NCI-H1436 treated with DMSO at 0.1 percent for 48 hours (cell line): ENCODE measurements at regions not wholly inside any gene's neighbourhood (a gene's known extent, or its start where the extent isn't known, plus 50 kb on each side); places are given as distances from the start of the nearest gene placed in this dataset.

Experiments
- DNase-seq: peaks from one replicate; lab custom pipeline; 2025; lab: John Stamatoyannopoulos, UW

DNA sequence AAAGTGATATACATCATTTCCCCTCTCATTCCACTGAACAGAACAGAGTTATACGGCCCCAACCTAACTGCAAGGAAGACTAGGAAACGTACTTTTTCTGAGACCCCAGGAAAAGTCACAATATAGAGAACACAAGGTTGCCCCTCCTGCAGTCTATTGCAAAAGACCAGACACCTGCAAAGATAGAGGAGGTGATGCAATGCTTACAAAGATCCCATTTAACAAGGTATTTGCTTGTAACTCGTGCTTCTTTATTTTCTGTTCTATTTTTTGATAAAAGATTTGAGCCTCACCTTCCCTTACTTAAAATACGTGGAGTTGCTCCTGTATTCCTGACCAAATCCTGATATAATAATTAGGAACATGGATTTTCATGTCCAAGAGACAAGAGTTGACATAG is 793.0 kb upstream of the ID2 start:
- DNase-seq, result no peak

DNA sequence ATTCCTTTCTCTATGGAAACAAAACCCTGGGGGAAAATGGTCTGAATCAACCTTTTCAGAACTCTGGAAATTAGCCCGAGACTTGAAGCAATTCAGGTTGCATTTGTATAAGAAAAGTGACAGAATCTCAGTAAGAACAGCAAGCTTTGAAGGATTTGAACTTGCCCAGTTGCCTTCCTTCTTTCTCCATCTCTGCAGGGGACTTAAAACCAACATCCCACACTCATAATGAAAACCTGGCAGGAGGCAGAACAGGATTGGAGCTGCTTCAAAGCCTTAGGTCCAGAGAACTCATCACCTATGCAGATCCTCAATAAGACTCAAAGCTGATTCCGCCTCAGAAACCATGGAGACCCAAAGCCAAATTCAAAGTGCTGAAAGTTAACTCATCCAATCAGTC is 790.5 kb upstream of the ID2 start:
- DNase-seq, result no peak

DNA sequence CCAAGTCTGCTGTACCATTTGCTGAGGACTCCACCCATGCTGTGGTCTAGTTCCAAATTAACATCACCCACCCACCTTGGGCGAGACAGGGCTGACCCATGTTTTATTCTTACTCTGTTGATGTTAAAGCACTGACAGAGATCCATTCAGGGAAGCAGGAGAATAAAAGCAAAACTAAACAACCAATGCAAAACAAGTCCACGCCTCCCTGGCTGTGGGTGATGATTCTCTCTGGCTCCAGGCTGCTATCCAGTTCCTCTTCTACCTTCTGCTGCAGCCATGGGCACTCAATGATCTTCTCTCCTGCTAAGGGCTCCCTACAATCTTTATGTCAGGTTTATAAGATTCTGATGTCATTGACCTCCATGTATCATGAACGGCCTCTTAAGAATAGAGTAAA is 786.6 kb upstream of the ID2 start:
- DNase-seq, result no peak

DNA sequence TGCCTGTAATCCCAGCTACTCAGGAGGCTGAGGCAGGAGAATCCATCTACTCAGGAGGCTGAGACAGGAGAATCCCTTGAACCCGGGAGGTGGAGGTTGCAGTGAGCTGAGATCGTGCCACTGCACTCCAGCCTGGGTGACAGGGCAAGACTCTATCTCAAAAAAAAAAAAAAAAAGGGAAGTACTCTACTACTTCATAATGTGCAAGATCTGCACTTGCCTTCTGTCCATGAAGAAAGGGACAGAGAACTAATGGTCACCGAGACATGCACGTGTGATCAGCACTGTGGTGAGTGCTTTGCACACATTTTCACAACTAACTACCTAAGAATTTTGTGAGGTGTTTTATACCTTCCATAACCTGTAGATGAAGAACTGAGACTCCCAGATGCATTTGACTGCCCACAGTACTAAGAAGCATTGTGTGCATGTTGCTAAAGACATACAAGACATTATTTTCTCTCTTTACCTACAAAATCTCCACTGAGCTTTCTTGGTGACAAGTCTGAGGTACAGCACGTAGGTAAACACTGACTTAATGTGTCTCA is 784.8 kb upstream of the ID2 start:
- no peak for DNase-seq

DNA sequence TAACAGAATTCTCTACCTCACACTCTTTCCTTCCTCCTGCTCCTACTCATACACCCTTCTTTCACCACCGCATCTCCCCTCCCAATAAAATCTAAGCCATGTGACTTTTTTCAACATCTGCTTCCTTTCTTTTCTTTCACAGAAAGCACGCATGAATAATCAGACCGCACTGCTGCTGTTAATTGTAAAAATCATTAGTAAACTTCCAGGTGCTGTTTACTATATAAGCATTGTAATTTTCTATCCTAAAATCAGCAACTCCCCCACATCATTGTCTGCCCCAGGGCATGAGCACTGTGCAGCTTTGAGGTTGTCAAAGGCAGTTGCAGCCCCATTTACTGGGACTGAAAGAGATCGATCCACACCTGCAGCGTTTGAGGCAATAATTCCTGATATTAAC is 782.6 kb upstream of the ID2 start:
- peak; percentile 19 for DNase-seq

DNA sequence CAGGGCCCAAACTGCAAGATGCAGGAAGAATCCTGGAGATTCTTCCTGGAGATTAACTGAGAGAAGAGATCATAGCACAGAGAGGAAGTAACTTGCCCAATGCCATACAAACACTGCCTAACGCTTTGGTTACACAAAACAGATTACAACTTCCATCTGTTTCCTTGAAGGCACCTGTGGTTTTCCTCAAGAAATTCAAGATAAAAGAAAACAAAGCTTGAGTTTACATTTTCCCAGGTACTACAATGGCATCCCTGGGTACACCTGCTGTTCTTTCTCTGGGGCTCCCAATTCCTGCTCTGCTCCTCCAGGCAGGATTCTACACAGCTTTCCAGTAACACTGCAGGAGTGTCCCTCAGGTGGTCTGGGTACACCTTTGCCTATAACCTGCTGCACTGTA is 781.9 kb upstream of the ID2 start:
- DNase-seq, result no peak

DNA sequence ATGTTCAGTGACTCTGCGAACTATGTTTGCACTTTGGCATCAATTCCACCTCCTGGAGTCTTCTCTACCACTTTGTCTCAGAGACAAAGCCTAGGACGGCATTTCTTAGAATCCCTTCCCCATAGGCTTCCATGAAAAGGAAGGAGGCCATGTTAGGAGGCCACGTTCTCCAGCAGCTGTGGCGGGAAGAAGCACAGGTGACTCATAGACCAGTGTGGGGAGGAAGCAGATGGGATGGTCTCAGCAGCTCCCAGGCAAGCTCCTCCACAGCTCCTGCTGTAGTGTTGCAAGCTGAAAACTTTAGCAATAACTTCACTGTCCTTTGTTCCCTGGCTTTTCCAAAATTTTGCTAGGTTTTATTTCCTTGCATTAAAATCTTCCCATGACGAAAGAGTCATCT is 781.3 kb upstream of the ID2 start:
- no peak for DNase-seq

DNA sequence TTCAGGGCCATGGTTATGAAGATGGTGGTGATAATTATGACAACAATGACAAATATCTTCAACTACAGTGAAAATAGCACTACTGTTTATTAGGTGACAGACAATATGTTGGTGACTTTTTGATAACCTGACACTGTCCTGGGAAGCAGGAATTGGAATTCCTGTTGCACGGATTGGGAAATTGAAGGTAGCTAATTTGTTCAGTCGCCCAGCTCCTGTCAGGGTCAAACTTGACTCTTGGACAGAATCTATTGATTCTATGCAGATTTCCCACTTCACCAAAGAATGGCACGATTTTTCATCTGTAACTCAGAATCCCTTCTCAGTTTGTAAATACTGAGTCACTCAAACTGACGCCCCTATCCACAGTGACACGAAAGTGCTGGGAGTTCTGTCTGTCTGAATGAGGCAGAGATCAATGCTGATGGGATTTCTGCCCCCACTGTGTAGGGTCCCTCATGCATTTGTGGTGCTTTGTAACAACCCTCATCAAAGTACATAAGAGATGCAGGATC is 779.5 kb upstream of the ID2 start:
- no peak for DNase-seq

DNA sequence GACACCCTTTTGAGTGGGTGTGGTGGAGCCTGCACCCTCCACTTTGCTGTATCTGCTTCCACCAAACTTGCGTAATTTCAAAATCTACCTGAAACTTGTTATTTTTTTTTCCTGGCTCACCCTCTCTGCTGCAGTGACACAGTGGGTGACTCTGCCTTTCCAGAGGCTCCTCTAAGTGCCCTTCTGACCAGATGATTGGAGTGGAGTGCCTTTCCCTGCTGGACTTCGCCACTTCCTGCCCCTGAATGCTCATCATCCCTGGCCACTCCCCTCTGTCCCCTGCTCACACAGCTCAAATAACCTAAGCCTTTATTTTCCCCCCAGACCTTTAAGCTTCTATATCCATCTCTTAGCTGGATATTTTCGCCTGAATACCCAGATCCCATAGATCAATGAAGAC is 777.5 kb upstream of the ID2 start:
- no peak for DNase-seq

DNA sequence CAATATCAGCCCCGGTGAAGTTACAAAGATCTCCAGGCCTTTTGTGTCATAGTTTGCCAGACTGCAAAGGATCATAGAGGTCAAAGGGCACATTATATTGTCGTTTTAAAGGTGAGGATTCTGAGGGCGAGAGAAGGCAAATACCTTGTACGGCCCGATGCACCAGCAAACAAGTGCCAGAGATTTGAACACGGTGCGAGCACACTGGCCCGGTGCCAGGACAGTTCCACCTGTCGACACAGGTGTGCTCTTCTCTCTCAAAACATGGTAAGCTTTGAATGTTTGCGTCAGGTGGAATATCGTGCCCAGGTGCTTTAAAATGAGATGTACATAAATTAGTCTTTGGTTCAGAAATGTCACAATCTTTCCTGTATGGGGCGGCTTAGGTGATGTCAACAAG is 776.1 kb upstream of the ID2 start:
- peak; percentile 58 for DNase-seq

DNA sequence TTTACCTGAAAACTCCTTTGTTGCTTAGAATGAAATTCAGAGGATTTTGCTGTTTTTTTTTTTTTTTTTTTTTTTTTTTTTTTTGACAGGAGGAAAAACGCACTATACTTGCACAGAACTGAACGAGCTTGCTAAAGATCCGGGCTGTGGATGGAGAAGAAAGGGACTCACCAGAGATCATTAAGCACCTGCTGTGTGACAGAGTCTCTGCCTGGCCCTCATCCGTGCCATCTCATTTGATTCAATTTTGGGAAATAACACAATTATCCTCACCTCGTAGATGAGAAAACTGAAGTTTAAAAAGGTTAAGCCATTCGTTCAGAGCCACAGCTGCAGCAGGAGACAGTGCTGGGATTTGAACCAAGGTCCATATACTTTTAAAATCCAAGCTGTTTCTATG is 775.4 kb upstream of the ID2 start:
- no peak for DNase-seq

DNA sequence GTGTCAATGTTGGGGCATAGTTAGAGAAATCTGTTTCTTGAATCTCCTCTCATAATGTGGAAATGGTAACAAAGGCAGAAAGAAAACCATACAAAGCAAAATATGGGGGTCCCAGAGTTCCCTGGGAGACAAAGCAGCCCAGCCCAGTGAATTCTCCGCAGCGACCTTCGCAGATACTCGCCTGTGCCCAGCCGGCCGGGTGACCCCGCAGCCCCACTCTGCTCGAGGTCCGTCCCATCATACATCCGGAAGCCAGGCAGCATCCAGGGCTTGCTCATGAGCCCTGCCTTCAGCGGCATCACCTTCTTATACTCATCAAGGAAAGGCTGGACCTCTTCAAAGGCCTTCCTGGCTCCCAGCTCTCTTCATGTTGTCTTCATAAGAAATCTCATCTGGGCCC is 774.8 kb upstream of the ID2 start:
- no peak for DNase-seq

DNA sequence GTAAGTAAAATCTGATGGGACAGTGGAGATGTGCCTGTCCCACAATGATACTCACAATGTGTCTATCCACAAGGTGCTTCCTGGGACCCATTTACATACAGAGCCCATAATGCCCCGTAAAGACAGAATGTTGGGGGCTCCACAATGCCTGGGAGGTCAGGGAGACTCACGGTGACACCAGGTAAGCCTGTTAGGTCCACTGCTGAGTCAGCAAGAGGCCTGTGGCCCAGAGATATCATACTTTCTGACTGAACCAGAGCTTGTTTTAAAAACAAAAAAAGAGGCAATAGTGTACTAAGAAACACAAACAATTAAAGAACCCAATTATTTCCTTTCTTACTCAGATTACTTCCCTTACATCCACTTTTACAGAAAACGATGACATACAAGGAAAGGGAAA is 771.1 kb upstream of the ID2 start:
- no peak for DNase-seq

DNA sequence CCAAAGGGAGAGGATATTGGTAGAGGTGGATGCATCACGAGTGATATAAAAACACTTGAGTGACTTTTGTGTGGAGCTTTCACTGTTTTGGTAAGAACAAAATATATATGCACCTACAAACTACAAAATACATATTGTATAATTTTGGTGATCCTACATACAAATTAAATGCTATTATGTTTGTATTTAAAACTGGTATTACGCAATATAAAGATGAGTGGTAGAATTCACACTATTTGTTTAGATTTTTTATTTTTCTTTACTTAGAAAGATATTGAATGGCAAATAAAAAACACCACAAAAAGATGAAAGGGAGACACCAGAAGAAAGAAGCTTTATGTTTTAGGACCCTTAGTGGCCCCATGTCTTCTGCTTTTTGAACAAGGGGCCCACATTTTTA is 770.7 kb upstream of the ID2 start:
- no peak for DNase-seq

DNA sequence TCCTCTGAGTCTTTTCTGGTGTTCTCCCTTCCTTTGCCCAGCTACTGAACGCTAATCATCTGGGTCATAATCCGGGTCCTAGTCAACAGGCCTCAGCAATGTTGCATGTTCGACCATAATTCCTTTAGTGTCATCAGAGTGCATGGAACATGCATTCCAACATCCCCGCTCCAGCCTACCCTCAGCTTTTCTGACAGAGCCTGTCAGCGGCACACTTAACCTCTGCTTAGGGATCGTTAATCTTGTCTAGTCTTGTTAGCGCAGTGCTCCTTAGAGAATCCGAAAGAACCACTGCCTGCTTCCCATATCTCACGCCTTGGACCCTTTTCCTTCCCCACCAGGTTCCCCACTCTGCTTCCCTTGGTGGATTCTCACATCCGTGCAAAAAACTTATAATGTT is 767.9 kb upstream of the ID2 start:
- DNase-seq, result no peak

DNA sequence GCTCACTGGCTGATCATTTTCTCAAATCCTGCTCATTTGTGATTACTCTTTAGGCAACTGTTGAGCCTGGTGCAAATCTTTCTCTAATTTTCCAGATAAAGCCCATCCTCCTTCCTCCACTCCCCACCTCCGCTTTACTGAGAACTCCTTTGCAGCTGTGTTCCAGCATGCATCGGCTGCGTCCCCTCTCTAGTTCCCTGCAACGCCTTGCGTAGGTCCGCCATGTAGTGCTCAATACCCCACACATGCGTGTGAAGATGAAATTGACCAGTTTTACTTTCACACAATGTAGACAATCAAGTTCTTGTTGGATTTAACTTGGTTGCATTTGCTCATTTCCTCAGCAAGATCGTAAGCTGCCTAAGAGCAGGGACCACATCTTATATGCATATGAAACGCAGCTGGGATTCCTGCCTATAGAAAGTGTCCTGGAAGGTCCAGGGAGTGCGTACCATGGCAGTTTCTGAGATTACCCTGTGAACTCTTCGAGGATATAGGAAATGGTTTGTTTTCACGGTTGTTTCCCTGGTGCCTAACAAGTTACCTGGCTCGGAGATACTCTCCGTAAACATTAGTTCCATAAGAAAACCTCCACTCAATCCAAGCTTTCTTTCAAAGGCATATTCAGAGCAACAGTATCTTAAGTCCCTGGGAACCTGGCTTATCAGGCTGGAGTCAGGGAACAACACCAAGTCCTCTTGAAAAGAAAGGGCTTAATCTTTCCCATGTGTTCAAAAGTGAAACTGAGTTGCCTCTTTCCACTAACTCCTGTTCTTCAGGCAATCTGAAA is 766.4 kb upstream of the ID2 start:
- no peak for DNase-seq

DNA sequence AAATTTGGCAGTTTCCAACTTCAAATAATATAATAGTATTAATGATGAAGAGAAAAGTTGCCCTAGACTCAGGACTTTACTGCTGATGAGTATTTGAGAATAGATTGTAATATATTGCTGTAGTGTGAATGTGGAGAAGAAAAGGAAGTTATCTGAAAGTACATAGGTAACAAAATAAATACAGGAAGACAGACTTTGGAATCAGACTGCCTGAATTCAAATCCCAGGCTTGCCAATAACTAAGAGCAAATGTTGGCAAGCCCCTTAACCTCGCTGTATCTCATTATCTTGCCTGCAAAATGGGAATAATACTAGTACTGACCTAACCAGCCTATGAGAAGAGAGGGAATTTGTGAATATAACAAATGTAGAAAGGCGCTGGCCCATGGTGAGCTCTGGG is 765.2 kb upstream of the ID2 start:
- no peak for DNase-seq

DNA sequence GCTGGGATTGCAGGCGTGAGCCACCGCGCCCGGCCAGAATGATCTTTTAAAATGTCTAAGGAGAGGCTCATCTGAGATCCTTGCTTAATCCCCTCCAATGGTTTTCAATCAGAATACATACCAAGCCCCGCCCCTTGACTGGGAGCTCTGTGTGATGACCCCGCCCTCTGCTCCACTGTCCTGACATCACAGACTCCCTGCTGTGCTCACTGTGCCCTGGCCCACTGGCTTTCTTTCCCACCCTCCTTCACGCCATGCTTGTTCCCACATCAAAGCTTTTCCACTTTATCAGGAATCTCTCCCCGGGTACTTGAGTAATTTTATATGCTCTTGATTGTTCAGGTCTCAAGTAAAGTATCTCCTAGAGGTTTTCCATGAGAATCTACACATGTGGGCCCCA is 762.3 kb upstream of the ID2 start:
- DNase-seq, result no peak

DNA sequence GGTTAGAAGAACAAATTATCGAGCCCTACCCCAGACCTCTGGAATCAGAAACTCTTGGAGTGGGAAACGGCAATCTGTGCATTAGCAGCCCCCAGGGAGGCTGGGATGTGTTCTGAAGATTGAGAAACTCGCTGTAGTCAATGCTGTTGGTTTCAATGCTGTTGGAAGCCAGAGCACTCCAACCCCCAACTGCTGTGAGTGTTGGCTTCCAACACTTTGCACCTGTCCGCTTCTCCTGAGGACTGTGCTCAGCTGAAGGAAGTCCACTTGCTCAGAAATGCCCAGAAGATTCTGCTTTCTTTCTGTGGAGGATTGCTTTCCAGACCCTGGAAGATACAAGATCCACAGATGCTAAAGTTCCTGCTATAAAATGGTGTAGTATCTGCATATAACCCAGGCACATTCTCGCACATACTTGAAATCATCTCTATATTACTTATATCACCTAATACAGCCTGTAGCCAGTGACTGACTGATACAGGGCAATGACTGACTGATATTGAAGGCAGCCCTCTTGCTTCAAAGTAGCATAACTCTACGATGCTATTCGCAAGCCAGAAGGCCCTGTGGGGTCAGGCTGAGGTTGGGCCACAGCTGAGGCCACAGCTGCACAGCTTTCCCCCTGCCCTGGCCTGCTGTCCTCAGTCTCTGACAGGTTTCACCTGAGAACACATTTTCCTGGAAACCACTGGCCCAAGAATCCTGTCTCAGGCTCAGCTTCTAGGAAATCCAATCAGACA is 757.7 kb upstream of the ID2 start:
- no peak for DNase-seq

DNA sequence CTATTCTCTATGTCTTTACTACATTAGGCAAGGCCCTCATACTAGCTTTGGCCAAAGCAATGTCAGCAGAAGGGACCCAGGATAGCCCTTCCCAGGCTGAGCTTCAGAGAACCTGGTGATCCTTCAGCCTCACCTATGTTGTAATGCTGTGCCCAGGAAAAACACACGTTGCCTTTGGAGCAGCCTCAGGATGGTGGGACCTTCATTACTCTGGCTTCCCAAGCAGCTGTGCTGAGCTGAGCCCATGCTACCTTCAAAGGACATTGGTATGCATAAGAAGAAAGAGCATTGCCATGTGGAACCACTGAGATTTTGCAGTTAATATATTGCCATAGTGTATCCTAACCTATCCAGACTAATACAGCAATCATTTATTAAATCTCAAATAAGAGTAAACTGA is 756.4 kb upstream of the ID2 start:
- DNase-seq, result no peak

DNA sequence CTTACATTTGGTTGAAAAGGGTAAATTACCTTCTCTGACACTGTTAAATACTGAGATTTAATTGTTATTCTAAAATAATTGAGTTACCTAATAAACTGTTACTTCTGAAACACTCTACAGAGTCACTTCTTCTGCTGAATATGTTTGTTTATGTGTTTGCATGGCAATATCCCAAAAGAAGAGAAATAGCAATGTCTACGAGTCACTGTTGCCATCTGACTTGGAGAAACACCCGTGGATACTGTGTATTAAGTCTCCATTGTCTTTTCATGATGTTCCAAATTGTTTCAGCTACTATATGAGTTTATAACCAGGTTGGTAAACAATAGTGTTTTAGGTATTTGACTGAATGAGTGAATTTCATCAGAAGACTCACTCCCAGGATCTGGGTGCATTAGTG is 754.2 kb upstream of the ID2 start:
- no peak for DNase-seq

DNA sequence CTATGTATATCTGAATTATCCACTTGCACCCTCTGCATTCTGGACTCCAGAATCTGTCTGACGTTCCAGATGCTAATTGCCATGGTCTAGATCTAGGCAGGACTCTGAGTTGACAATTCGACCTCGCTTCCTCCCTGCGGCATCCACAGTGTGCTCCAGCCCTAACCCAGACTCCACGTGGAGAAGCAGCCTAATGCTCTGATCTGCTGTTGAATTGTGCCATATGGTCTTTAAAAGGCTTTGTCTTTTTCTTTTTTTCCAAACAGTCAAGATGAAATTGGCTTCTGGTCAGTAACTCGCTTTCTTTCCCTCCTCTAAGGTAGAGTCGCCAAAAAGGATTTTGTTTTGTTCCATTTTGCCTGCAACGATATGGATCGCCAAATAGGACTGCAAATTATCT is 752.6 kb upstream of the ID2 start:
- no peak for DNase-seq
